Panc1 (cell line): ENCODE measurements at regions not wholly inside any gene's neighbourhood (a gene's known extent, or its start where the extent isn't known, plus 50 kb on each side); places are given as distances from the start of the nearest gene placed in this dataset.

Experiments used
- ATAC-seq: fragments of 200-7000 bp; cut with Tn5 transposase; 2 replicates; pipeline ENCODE4 v1.9.1; 2020; ENCODE audit warnings: mild to moderate bottlenecking, moderate library complexity
- BruUV-seq: library from RNA; stranded (reverse); fragments of 400-500 nt; replicated peaks from 2 replicates; lab custom pipeline; 2021; lab: Mats Ljungman, UMichigan
- CTCF ChIA-PET: fragments of 300-600 bp; sonication (Branson Sonifier 250); formaldehyde crosslinking; loops from one replicate; lab custom pipeline; 2022; ENCODE audit warnings: antibody characterized with exemption; lab: Charles Lee
- POLR2A ChIA-PET: fragments of 300-600 bp; sonication (Branson Sonifier 250); formaldehyde crosslinking; loops from one replicate; lab custom pipeline; 2022; ENCODE audit warnings: antibody characterized with exemption; lab: Charles Lee
- DNase-seq: peaks from one replicate; pipeline ENCODE4 v3.0.0-alpha.2; 2010; ENCODE audit warnings: low read depth, low spot score
- H3K27ac ChIP-seq: 2 replicates; pipeline ENCODE4 v1.5.1; 2011; ENCODE audit warnings: mild to moderate bottlenecking, low read length, inconsistent platforms
- H3K27me3 ChIP-seq: fragments of 200-500 bp; sonication (Bioruptor generic); 2 replicates; pipeline ENCODE4 v1.6.0; 2014; ENCODE audit warnings: low read length, inconsistent platforms; ENCODE audit not compliant: control insufficient read depth, insufficient read depth
- H3K36me3 ChIP-seq: fragments of 200-500 bp; sonication (Bioruptor generic); 2 replicates; pipeline ENCODE4 v1.5.1; 2014; ENCODE audit warnings: inconsistent platforms, mild to moderate bottlenecking, low read length, moderate library complexity; ENCODE audit not compliant: control insufficient read depth, insufficient read depth
- H3K4me1 ChIP-seq: 2 replicates; pipeline ENCODE4 v1.5.1; 2011; ENCODE audit warnings: inconsistent platforms, mild to moderate bottlenecking, low read length, moderate library complexity; ENCODE audit not compliant: control insufficient read depth, insufficient read depth
- H3K4me3 ChIP-seq, 2 experiments: 2 replicates each; pipeline ENCODE4 v1.5.1; 2011 to 2012; ENCODE audit warnings: low read depth in 2 of 2, low read length in 2 of 2, mild to moderate bottlenecking in 2 of 2, inconsistent platforms in 1 of 2, moderate library complexity in 1 of 2
- H3K9me3 ChIP-seq: fragments of 200-500 bp; sonication (Bioruptor generic); 2 replicates; pipeline ENCODE4 v1.5.1; 2014; ENCODE audit warnings: low read depth, mild to moderate bottlenecking, inconsistent platforms, low read length, moderate library complexity; ENCODE audit not compliant: control insufficient read depth, insufficient read depth
- POLR2AphosphoS5 ChIP-seq: IDR thresholded peaks from 2 replicates; pipeline ENCODE4 v1.6.1; 2012; ENCODE audit warnings: mild to moderate bottlenecking, low read depth, low read length, moderate library complexity
- SIN3A ChIP-seq: IDR thresholded peaks from 2 replicates; pipeline ENCODE4 v1.6.1; 2012; ENCODE audit warnings: low read depth, mild to moderate bottlenecking, low read length, moderate library complexity, borderline replicate concordance; ENCODE audit not compliant: insufficient read depth
- TCF7L2 ChIP-seq: IDR thresholded peaks from 2 replicates; pipeline ENCODE4 v1.6.1; 2011; ENCODE audit warnings: mild to moderate bottlenecking, low read depth, low read length, inconsistent platforms
- in situ Hi-C: cut with HindIII; loops from 2 replicates; pipeline ENCODE4 v1.10.0; 2016; ENCODE audit warnings: low sequenced_read_pairs, low pct_unique_long_range_greater_than_20kb
- intact Hi-C: fragments of 100-400 bp; cut with micrococcal nuclease; formaldehyde crosslinking; loops from one replicate; pipeline ENCODE4 v1.10.0; 2022; ENCODE audit not compliant: unreplicated experiment
- TF ChIP-seq, protein P1 (sequence below): fragments of 450-650 bp; IDR thresholded peaks from 2 replicates; pipeline ENCODE4 v1.5.1; 2017; ENCODE audit warnings: mild to moderate bottlenecking
- TF ChIP-seq, protein P2 (sequence below), 2 experiments: IDR thresholded peaks; 2 replicates each; pipeline ENCODE4 v1.6.1; 2011 to 2012; ENCODE audit warnings: low read depth in 2 of 2, control low read depth in 1 of 2, low read length in 1 of 2, mild to moderate bottlenecking in 1 of 2, moderate library complexity in 1 of 2; ENCODE audit not compliant: insufficient read depth in 1 of 2

DNA sequence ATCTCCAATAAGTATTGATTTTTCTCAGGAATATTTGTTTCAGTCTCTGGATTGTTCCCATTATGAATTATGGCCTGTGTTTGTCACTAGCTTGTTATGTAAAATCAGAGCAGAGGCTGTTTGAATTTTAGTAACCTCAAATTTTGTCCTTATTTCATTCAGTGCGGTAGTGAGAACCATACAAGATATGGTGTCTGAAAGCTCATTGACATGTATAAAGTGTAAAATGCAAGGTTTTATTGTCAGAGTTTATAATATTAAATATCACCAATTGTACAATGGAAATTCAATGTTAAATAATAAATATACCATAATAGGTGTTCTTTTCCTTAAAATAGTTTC is 353.3 kb upstream of the SYNCRIP start:
- Histone ChIP-seq H3K4me1 (no peaks in the 10 kb centered on the region), H3K27ac (no peak overlapping the region), H3K9me3 (no peaks in the 10 kb centered on the region), H3K4me3 (no peak overlapping the region), H3K36me3 (no peaks in the 10 kb centered on the region), H3K27me3 (no peaks in the 10 kb centered on the region)
- ChIA-PET POLR2A (no interaction called here), CTCF (no interaction called here)
- BruUV-seq = no TSS peak
- ATAC-seq (no peak), DNase-seq (no peak)
- in situ Hi-C loops = no loop called here
- intact Hi-C loops = no loop called here
- TF ChIP-seq POLR2AphosphoS5 (no peak), SIN3A (no peak), TCF7L2 (no peak)
- TF ChIP-seq, protein P1, sequence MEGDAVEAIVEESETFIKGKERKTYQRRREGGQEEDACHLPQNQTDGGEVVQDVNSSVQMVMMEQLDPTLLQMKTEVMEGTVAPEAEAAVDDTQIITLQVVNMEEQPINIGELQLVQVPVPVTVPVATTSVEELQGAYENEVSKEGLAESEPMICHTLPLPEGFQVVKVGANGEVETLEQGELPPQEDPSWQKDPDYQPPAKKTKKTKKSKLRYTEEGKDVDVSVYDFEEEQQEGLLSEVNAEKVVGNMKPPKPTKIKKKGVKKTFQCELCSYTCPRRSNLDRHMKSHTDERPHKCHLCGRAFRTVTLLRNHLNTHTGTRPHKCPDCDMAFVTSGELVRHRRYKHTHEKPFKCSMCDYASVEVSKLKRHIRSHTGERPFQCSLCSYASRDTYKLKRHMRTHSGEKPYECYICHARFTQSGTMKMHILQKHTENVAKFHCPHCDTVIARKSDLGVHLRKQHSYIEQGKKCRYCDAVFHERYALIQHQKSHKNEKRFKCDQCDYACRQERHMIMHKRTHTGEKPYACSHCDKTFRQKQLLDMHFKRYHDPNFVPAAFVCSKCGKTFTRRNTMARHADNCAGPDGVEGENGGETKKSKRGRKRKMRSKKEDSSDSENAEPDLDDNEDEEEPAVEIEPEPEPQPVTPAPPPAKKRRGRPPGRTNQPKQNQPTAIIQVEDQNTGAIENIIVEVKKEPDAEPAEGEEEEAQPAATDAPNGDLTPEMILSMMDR = no peak
- TF ChIP-seq, protein P2, sequence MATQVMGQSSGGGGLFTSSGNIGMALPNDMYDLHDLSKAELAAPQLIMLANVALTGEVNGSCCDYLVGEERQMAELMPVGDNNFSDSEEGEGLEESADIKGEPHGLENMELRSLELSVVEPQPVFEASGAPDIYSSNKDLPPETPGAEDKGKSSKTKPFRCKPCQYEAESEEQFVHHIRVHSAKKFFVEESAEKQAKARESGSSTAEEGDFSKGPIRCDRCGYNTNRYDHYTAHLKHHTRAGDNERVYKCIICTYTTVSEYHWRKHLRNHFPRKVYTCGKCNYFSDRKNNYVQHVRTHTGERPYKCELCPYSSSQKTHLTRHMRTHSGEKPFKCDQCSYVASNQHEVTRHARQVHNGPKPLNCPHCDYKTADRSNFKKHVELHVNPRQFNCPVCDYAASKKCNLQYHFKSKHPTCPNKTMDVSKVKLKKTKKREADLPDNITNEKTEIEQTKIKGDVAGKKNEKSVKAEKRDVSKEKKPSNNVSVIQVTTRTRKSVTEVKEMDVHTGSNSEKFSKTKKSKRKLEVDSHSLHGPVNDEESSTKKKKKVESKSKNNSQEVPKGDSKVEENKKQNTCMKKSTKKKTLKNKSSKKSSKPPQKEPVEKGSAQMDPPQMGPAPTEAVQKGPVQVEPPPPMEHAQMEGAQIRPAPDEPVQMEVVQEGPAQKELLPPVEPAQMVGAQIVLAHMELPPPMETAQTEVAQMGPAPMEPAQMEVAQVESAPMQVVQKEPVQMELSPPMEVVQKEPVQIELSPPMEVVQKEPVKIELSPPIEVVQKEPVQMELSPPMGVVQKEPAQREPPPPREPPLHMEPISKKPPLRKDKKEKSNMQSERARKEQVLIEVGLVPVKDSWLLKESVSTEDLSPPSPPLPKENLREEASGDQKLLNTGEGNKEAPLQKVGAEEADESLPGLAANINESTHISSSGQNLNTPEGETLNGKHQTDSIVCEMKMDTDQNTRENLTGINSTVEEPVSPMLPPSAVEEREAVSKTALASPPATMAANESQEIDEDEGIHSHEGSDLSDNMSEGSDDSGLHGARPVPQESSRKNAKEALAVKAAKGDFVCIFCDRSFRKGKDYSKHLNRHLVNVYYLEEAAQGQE (IDR thresholded peaks at IDR 0.05; ENCODE audit: insufficient read depth in 1 of 2, low read depth in 2 of 2, low read length in 1 of 2) = no peak

DNA sequence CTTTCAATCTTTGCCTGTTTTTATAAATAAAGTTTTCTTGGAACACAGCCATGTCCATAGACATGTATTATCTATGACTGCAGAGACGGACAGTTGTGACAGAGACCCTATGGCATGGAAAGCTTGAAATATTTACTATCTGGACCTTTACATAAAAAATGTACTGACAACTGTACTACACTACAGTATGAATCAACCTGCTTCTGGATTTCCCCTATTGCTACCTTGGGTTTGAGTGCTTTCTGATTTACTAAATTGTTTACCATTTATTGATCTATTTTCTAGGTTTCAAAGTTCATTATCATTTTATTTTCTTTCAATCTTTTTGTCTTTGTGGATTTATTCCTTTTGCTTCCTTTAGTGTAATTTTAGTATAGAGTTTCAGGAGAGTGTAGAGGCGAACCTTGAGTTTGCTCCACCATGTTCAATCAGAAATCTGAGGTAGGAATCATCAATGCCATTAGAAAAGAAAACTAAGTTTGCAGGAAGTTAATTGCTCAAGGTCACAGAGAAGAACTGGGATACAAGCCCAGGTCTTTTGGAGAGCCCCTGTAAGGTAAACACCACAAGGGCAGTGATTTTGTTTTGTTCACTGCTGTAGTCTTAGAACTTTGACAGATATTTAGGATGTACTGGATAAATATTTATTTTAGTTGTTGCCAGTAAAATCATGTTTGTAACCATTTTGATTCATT is 352.8 kb upstream of the SYNCRIP start:
- DNase-seq (no peak), ATAC-seq (no peak)
- Histone ChIP-seq H3K27ac (no peak overlapping the region), H3K9me3 (no peaks in the 10 kb centered on the region), H3K4me1 (no peaks in the 10 kb centered on the region), H3K36me3 (no peaks in the 10 kb centered on the region), H3K27me3 (no peaks in the 10 kb centered on the region), H3K4me3 (no peak overlapping the region)
- no TSS peak for BruUV-seq
- intact Hi-C loops (no loop called here), in situ Hi-C loops (no loop called here)
- ChIA-PET POLR2A (no interaction called here), CTCF (no interaction called here)
- TF ChIP-seq SIN3A (no peak), POLR2AphosphoS5 (no peak), TCF7L2 (no peak)
- TF ChIP-seq, protein P2 (IDR thresholded peaks at IDR 0.05; ENCODE audit: insufficient read depth in 1 of 2, low read depth in 2 of 2, low read length in 1 of 2) = no peak
- TF ChIP-seq, protein P1 = no peak
